Fibroblast of pulmonary artery (primary cell): ENCODE measurements at regions not wholly inside any gene's neighbourhood (a gene's known extent, or its start where the extent isn't known, plus 50 kb on each side); places are given as distances from the start of the nearest gene placed in this dataset.
"Not testable (repeated sequence)": the region's sequence is repeated elsewhere in the genome, so short reads cannot be mapped to it uniquely, and the experiment has no call there.

Experiments
- DNase-seq: peaks from one replicate; pipeline ENCODE4 v3.0.0-alpha.2; 2010; ENCODE audit warnings: low read depth
- H3K4me3 ChIP-seq: replicated peaks from 2 replicates; pipeline ENCODE4 v1.5.1; 2011; ENCODE audit warnings: low read depth, mild to moderate bottlenecking, control low read depth, low read length, moderate library complexity
- CTCF ChIP-seq: IDR thresholded peaks from 2 replicates; pipeline ENCODE4 v1.5.1; 2011; ENCODE audit warnings: mild to moderate bottlenecking, control low read depth, low read length, inconsistent platforms; ENCODE audit errors: missing control alignments

GRCh38 chr4:134518574-134519217 lies 317.1 kb upstream of the PABPC4L start:
- DNase-seq = no peak
- TF ChIP-seq CTCF = no peak
- no peak overlapping the region for H3K4me3 ChIP-seq

GRCh38 chr4:134510544-134510943 lies 309.0 kb upstream of the PABPC4L start:
- DNase-seq = no peak
- TF ChIP-seq CTCF = no peak
- no peak overlapping the region for H3K4me3 ChIP-seq

- TF ChIP-seq CTCF = no peak
- DNase-seq = no peak
- H3K4me3 ChIP-seq = no peak overlapping the region
Measured at GRCh38 chr4:134505511-134505910, 303.9 kb upstream of the PABPC4L start.

- H3K4me3 ChIP-seq = no peak overlapping the region
- no peak for DNase-seq
- no peak for TF ChIP-seq CTCF
Measured at GRCh38 chr4:134501973-134502643, 300.5 kb upstream of the PABPC4L start.

GRCh38 chr4:134501488-134501887 lies 299.9 kb upstream of the PABPC4L start:
- not testable (repeated sequence) for DNase-seq, H3K4me3 ChIP-seq

GRCh38 chr4:134499074-134499473 lies 297.5 kb upstream of the PABPC4L start:
- no peak for DNase-seq
- H3K4me3 ChIP-seq = no peak overlapping the region
- no peak for TF ChIP-seq CTCF

- no peak for TF ChIP-seq CTCF
- DNase-seq = no peak
- H3K4me3 ChIP-seq = no peak overlapping the region
Measured at GRCh38 chr4:134490863-134491262, 289.3 kb upstream of the PABPC4L start.

- H3K4me3 ChIP-seq, DNase-seq: not testable (repeated sequence)
Measured at GRCh38 chr4:134483514-134483913, 281.9 kb upstream of the PABPC4L start.
